ENCODE measurements at regions not wholly inside any gene's neighbourhood (a gene's known extent, or its start where the extent isn't known, plus 50 kb on each side); places are given as distances from the start of the nearest gene placed in this dataset.

- no peak for DNase-seq (ENCODE audit: low read depth)
Measured at GRCh38 chr3:105032541-105032940, 334.2 kb upstream of the ALCAM start.

DNA sequence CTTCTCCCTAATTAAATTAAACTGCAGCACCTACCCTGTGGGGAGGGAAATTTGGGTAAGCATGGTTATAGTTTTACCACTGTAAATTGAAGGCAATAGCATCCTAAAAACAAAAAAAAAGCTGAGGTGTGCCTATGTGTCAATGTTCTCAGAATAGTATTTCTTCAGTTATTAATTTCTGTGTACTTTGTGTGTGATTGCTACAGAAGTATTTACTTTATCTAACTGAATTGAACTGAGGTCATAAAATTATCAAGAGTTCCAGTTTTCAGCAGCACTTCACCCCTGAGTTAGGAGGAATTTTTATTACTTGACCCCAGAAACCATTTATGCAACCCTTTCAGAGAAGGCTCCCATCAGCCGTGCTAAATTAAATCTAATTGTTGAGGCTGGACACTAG, 333.6 kb upstream of the ALCAM start:
- DNase-seq (ENCODE audit: low read depth), result no peak

- DNase-seq (ENCODE audit: low read depth), result no peak
Measured at GRCh38 chr3:105039004-105039403, 327.7 kb upstream of the ALCAM start.

DNA sequence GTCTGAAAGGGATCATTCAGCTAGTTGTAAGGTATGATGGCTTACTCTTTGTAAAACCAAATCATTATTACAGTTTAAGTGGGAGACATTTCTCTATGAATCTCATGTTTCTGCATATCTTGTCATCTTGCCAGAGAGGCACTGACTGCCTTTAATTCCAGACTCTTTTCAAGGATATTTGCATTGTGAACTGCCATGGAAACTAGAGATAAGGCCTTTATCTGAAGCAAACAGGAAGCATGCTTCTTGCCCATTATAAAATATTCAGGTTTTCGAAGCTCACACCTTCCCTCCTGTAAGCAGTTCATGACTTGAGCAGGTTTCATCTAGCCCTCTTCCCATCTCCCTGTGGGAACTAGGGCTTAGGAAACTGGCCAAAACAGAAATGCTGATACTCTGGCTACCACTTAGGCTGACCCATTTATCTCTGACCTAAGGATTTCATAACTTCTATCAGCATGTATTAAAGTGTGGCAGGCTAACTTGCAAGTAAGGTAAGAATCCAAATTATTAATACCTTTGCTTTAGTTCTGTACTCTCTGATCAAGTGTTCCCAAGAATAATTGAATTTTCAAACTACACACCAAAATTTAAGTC, 326.6 kb upstream of the ALCAM start:
- no peak for DNase-seq (ENCODE audit: low read depth)

GRCh38 chr3:105042586-105042985, 324.1 kb upstream of the ALCAM start:
- no peak for DNase-seq (ENCODE audit: low read depth)

- DNase-seq (ENCODE audit: low read depth), result no peak
Measured at GRCh38 chr3:105051111-105051510, 315.6 kb upstream of the ALCAM start.

- no peak for DNase-seq (ENCODE audit: low read depth)
Measured at GRCh38 chr3:105051972-105052371, 314.7 kb upstream of the ALCAM start.

- no peak for DNase-seq (ENCODE audit: low read depth)
Measured at GRCh38 chr3:105062853-105063252, 303.9 kb upstream of the ALCAM start.

DNA sequence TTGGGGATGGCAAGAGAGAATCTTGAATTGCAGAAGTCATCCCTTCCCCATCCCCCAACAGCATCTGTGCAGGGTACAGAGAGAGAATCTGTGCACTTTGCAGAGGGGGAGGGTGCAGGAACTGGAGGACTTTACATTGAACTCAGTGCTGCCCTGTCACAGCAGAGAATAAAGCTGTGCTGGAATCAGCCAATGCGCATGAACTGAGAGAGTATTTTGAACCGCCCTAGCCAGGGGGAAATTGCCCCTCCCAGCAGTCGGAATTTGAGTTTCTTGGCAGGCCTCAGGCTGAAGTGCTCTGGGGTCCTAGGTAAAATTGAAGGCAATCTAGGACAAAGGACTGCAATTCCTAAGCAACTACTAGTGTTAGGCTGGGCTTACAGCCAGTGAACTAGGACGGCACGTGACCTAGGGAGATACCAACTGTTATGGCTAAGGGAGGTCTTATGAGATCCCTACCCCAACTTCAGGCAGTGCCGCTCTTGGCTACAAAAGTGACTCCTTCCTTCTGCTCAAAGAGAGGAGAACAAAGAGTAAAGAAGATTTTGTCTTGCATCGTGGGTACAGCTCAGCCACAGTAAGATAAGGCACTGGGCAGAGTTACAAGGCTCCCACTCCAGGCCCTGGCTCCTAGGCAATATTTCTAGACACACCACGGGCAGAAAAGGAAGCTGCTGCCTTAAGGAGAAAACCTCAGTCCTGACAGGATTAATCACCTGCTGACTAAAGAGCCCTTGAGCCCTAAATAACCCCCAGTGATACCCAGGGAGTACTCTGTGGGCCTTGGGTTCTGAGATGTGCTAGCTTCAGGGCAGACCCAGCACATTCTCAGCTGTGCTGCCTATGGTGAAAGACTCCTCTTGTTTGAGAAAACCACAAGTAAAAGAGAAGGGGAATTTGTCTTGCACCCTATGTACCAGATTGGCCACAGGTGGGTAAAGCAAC, 300.5 kb upstream of the ALCAM start:
- DNase-seq (ENCODE audit: low read depth), result no peak

- DNase-seq (ENCODE audit: low read depth), result no peak
Measured at GRCh38 chr3:105067361-105067760, 299.3 kb upstream of the ALCAM start.

GRCh38 chr3:105077060-105077822, 289.5 kb upstream of the ALCAM start:
- no peak for DNase-seq (ENCODE audit: low read depth)

- no peak for DNase-seq (ENCODE audit: low read depth)
Measured at GRCh38 chr3:105083945-105084344, 282.8 kb upstream of the ALCAM start.

GRCh38 chr3:105085506-105085905, 281.2 kb upstream of the ALCAM start:
- no peak for DNase-seq (ENCODE audit: low read depth)

- no peak for DNase-seq (ENCODE audit: low read depth)
Measured at GRCh38 chr3:105093371-105094252, 273.1 kb upstream of the ALCAM start.

- no peak for DNase-seq (ENCODE audit: low read depth)
Measured at GRCh38 chr3:105094588-105094987, 272.1 kb upstream of the ALCAM start.

DNA sequence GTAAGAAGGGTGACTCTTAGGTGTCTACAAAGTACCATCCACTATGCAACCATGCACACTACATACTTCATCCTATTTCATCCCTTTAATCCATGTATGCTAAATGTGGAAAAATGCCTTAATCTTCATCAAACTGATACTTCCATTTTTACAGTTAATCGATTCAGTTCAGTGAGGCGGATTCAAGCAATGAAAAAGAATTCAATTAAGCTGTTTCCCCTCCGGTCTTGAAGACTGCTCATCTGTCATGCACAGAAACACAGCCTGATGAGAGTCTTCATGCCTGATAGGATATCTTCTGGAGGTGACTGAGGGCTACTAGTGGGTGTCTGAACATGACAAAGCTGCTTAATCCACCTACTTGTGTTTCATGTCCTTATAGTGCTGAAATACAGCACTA, 270.6 kb upstream of the ALCAM start:
- DNase-seq (ENCODE audit: low read depth), result no peak

DNA sequence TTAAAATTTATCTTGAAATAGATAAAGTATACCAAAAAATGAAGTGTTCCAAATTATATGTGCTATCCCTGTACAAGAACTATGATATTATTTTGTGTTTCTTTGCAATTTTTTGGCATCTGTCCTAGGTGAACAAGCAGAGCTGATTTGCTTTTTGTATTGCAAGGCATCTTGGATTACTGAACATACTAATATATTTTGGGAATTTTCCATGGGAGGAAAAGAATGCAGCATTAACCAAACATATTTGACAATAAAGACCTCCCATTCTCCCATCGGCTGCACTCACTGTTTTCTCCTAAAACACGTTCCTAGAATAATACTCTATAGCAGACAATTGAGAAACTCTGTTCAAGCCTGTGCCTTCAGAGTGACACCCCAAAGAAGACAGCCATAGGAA, 265.1 kb upstream of the ALCAM start:
- no peak for DNase-seq (ENCODE audit: low read depth)

DNA sequence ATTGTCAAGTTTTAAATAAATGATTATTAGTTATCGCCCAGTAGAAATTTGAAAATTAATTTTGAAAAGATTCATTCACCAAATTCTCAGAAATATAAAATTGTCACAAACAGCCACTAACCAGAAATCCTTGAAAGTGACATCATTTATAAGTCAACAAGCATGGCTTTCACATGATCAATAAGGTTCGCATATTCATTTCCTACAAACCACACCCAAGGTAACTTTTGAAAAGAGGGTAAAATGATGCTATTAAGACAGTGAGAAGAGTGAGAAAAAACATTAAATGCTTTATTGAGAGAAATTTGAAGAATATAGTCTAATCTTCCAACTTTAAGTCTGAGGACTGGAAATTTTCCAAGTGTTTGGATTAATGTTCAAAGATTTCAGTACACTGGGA, 263.6 kb upstream of the ALCAM start:
- DNase-seq (ENCODE audit: low read depth), result no peak

DNA sequence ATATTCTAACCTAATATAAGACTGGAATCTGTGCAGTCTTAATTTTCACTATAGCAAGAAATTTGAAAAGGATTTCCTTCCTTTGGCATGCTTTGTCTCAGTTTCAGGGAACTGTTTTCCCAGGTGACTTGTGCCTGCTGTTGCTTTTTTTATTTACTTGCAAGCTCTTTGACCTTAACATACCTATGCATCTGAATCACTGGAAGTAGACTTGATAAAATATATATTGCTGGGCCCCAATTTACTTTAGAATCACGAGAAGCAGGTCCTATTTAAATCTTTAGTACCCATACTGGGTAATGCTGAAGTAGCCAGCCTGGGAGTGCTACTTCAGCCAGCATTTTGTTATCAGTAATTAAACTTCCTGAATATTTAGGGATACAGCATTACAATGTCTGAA, 257.9 kb upstream of the ALCAM start:
- DNase-seq (ENCODE audit: low read depth), result no peak

DNA sequence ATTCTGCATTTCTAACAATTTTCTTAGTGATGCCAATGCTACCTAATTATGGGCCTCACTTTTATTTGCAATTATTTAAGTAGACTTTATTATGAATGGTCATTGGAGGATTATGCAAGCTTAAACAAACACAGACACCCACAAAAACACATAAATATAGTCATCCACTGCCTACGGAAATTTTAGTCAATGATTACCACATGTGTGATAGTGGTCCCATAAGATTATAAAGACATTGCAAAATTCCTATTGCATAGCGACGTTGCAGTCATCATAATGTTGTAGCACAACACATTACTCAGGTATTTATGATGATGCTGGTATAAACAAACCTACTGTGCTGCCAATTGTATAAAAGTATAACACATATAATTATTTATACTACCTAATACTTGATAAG, 247.8 kb upstream of the ALCAM start:
- DNase-seq (ENCODE audit: low read depth), result no peak

DNA sequence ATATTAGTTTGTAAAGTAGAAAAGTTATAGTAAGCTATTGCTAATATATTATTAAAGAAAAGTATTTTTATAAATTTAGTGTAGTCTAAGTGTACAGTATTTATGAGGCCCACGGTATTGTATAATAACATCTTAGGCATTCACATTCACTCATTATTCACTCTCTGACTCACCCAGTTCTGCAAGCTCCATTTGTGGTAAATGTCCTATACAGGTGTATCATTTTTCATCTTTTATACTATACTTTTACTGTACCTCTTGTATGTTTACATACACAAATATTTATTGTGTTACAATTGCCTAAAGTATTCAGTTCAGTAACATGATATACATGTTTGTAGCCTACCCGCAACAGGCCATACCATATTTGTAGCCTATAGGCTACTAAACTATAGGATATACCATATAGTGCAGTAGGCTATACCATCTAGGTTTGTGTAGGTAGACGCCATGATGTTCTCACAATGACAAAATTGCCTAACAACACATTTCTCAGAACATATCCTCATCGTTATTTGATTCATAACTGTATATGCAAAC, 246.8 kb upstream of the ALCAM start:
- DNase-seq (ENCODE audit: low read depth), result no peak

DNA sequence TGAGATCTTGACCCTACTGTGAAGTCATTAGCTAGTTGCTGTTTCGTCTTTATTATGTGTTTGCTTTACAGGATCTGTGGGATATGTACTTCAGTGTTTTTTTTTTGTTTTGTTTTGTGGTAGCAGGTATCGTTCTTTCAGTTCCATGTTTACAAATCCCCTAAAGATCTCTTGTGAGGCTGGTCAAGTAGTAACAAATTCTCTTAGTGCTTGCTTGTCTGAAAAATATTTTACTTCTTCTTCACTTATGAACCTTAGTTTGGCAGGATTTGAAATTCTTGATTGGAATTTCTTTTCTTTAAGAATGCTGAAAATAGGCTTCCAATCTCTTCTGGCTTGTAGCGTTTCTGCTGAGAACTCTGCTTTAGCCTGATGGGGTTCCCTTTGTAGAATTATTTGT, 235.8 kb upstream of the ALCAM start:
- DNase-seq (ENCODE audit: low read depth), result no peak

Measured in stimulated activated CD8-positive, alpha-beta memory T cell treated with anti-CD3 and anti-CD28 coated beads, Interleukin-15, amount 100 ng/mL, for 1 hour (primary cell).